ENCODE measurements at regions not wholly inside any gene's neighbourhood (a gene's known extent, or its start where the extent isn't known, plus 50 kb on each side); places are given as distances from the start of the nearest gene placed in this dataset.
A peak's percentile ranks its signal among the peaks of the same experiment; 100 is the strongest.

GRCh38 chr2:215793747-215794595, 219.4 kb downstream of the MREG start (continued):
- TF ChIP-seq AHDC1 (CRISPR knock-in tag; IDR thresholded peaks at IDR 0.05; ENCODE audit: borderline replicate concordance), result peak; percentile 99
- 0 out of 2 replicates have a peak, but pooled peaks have one; percentile 50 for TF ChIP-seq ZNF605 (CRISPR knock-in tag; IDR thresholded peaks at IDR 0.05)
- peak; percentile 80 for TF ChIP-seq THAP11 (CRISPR knock-in tag; IDR thresholded peaks at IDR 0.05)
- TF ChIP-seq ZNF383 (CRISPR knock-in tag; IDR thresholded peaks at IDR 0.05; ENCODE audit: borderline replicate concordance), result peak; percentile 85; the same call in 1 of the 2 replicates
- peak; percentile 58; the same call in 1 of the 2 replicates for TF ChIP-seq ZHX2 (IDR thresholded peaks at IDR 0.05; ENCODE audit: low read depth)
- TF ChIP-seq ZHX2 (CRISPR knock-in tag; IDR thresholded peaks at IDR 0.05; ENCODE audit: borderline replicate concordance), result peak; percentile 69; the same call in 1 of the 2 replicates
- TF ChIP-seq ZNF775 (CRISPR knock-in tag; IDR thresholded peaks at IDR 0.05; ENCODE audit: borderline replicate concordance), result no peak
- no peak for TF ChIP-seq BORCS8-MEF2B (CRISPR knock-in tag; IDR thresholded peaks at IDR 0.05)
- TF ChIP-seq THAP9 (CRISPR knock-in tag; IDR thresholded peaks at IDR 0.05; ENCODE audit: borderline replicate concordance), result no peak
- TF ChIP-seq CENPX (CRISPR knock-in tag; IDR thresholded peaks at IDR 0.05), result no peak
- TF ChIP-seq ZNF546 (CRISPR knock-in tag; conservative IDR thresholded peaks at IDR 0.05), result no peak
- TF ChIP-seq SMAD3 (CRISPR knock-in tag; IDR thresholded peaks at IDR 0.05), result peak; percentile 95
- no peak for TF ChIP-seq ZNF354B (CRISPR knock-in tag; IDR thresholded peaks at IDR 0.05)
- TF ChIP-seq PLRG1 (conservative IDR thresholded peaks at IDR 0.05), result no peak
- no peak for TF ChIP-seq SSRP1 (CRISPR knock-in tag; IDR thresholded peaks at IDR 0.05)

Data from HepG2 (cell line).